ENCODE measurements at regions not wholly inside any gene's neighbourhood (a gene's known extent, or its start where the extent isn't known, plus 50 kb on each side); places are given as distances from the start of the nearest gene placed in this dataset.

- TF ChIP-seq AFF4 (CRISPR knock-in tag; IDR thresholded peaks at IDR 0.05) (no peak), CEBPG (CRISPR knock-in tag; IDR thresholded peaks at IDR 0.05) (no peak), CEBPG (tag; conservative IDR thresholded peaks at IDR 0.05 in 1 of 2, IDR thresholded peaks at IDR 0.05 in 1 of 2) (no peak), NEUROD1 (IDR thresholded peaks at IDR 0.05; ENCODE audit: borderline replicate concordance, low read depth, low read length, partially characterized antibody) (no peak), C11orf30 (IDR thresholded peaks at IDR 0.05; ENCODE audit: low read depth) (peak; percentile 42), NFIC (IDR thresholded peaks at IDR 0.05) (no peak), ETV1 (tag; conservative IDR thresholded peaks at IDR 0.05; ENCODE audit: low read depth) (no peak), KLF16 (IDR thresholded peaks at IDR 0.05) (no peak), ZC3H11A (IDR thresholded peaks at IDR 0.05; ENCODE audit: low read depth, low read length) (no peak), ZNF324 (CRISPR knock-in tag; IDR thresholded peaks at IDR 0.05) (no peak), MAFG (tag; conservative IDR thresholded peaks at IDR 0.05) (peak; percentile 37; the same call in 1 of the 2 replicates), KDM2B (CRISPR knock-in tag; IDR thresholded peaks at IDR 0.05) (no peak), CXXC5 (CRISPR knock-in tag; IDR thresholded peaks at IDR 0.05) (no peak), ATF7 (IDR thresholded peaks at IDR 0.05) (no peak), XRCC4 (IDR thresholded peaks at IDR 0.05; ENCODE audit: extremely low read depth, insufficient read depth, insufficient read length) (no peak), MYNN (IDR thresholded peaks at IDR 0.05) (no peak), MYNN (CRISPR knock-in tag; IDR thresholded peaks at IDR 0.05) (no peak), TAF7 (tag; IDR thresholded peaks at IDR 0.05) (no peak), RBM39 (optimal IDR thresholded peaks at IDR 0.05; ENCODE audit: low read depth, low read length) (no peak)
- TF ChIP-seq, protein P1, sequence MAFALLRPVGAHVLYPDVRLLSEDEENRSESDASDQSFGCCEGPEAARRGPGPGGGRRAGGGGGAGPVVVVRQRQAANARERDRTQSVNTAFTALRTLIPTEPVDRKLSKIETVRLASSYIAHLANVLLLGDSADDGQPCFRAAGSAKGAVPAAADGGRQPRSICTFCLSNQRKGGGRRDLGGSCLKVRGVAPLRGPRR (CRISPR knock-in tag; IDR thresholded peaks at IDR 0.05) = no peak
Measured at GRCh38 chr7:35353481-35353880, 99.6 kb upstream of the TBX20 start (continued).
